K562 (cell line): ENCODE measurements at regions not wholly inside any gene's neighbourhood (a gene's known extent, or its start where the extent isn't known, plus 50 kb on each side); places are given as distances from the start of the nearest gene placed in this dataset.
A peak's percentile ranks its signal among the peaks of the same experiment; 100 is the strongest.

Source experiments
- BMI1 ChIP-seq: fragments of 150-350 bp; IDR thresholded peaks from 2 replicates; pipeline ENCODE4 v1.6.1; 2014; ENCODE audit warnings: low read length
- CAMTA2 ChIP-seq: fragments of 250-450 bp; sonication (Bioruptor Pico); conservative IDR thresholded peaks from 2 replicates; pipeline ENCODE4 v1.5.1; 2022
- DNMT1 ChIP-seq: fragments of 450-650 bp; IDR thresholded peaks from 2 replicates; pipeline ENCODE4 v1.6.1; 2016; ENCODE audit warnings: antibody characterized with exemption, mild to moderate bottlenecking
- MCM7 ChIP-seq, 2 experiments: fragments of 450-650 bp; IDR thresholded peaks; 2 replicates each; pipeline ENCODE4 v1.6.1; 2016 to 2018
- MEF2A ChIP-seq: IDR thresholded peaks from 2 replicates; pipeline ENCODE4 v1.6.1; 2011; ENCODE audit warnings: low read depth, mild to moderate bottlenecking, low read length, moderate library complexity; ENCODE audit not compliant: control insufficient read depth
- MYBL2 ChIP-seq, 2 experiments: fragments of 450-650 bp in 1 of 2; sonication (generic) in 1 of 2; formaldehyde crosslinking in 1 of 2; IDR thresholded peaks; 2 replicates each; pipeline versions ENCODE4 v1.6.1 to v1.8.1; 2017 to 2022; ENCODE audit warnings: borderline replicate concordance in 1 of 2, inconsistent platforms in 1 of 2, low read depth in 1 of 2, mild to moderate bottlenecking in 1 of 2, missing genetic modification reagents in 1 of 2, moderate library complexity in 1 of 2
- NFIC ChIP-seq: fragments of 450-650 bp; IDR thresholded peaks from 2 replicates; pipeline ENCODE4 v1.6.1; 2017; ENCODE audit warnings: mild to moderate bottlenecking, inconsistent platforms
- NFIX ChIP-seq: fragments of 250-450 bp; sonication (Bioruptor Pico); IDR thresholded peaks from 2 replicates; pipeline ENCODE4 v1.4.0; 2020; ENCODE audit warnings: low read depth, mild to moderate bottlenecking, moderate library complexity
- PCBP2 ChIP-seq: fragments of 200-400 bp; formaldehyde crosslinking; IDR thresholded peaks from 2 replicates; pipeline ENCODE4 v1.6.1; 2018; ENCODE audit warnings: low read length, low read depth, mild to moderate bottlenecking, moderate library complexity; ENCODE audit not compliant: poor library complexity, severe bottlenecking
- RFX1 ChIP-seq: fragments of 450-650 bp; IDR thresholded peaks from 2 replicates; pipeline ENCODE4 v1.6.1; 2016; ENCODE audit warnings: mild to moderate bottlenecking, moderate library complexity
- SPI1 ChIP-seq: IDR thresholded peaks from 2 replicates; pipeline ENCODE4 v1.6.1; 2011; ENCODE audit warnings: low read depth, low read length, control low read depth, borderline replicate concordance
- TFAP4 ChIP-seq: sonication (generic); formaldehyde crosslinking; IDR thresholded peaks from 2 replicates; pipeline ENCODE4 v1.8.0; 2022; ENCODE audit warnings: missing genetic modification reagents, mild to moderate bottlenecking, moderate library complexity, borderline replicate concordance
- YY1 ChIP-seq, 3 experiments: IDR thresholded peaks; 2 replicates each; pipeline ENCODE4 v1.6.1; 2011; ENCODE audit warnings: low read length in 2 of 3, mild to moderate bottlenecking in 2 of 3, moderate library complexity in 2 of 3, borderline replicate concordance in 1 of 3, control low read depth in 1 of 3, low read depth in 1 of 3; ENCODE audit not compliant: insufficient read depth in 3 of 3, insufficient replicate concordance in 2 of 3, control insufficient read depth in 1 of 3, insufficient read length in 1 of 3; ENCODE audit errors: extremely low read depth in 1 of 3
- ZNF384 ChIP-seq: IDR thresholded peaks from 2 replicates; pipeline ENCODE4 v1.6.1; 2012; ENCODE audit warnings: low read depth, low read length, improper control_type of control experiment
- ZNF586 ChIP-seq: fragments of 450-650 bp; formaldehyde crosslinking; conservative IDR thresholded peaks from 2 replicates; pipeline ENCODE4 v1.4.0; 2020; ENCODE audit warnings: mild to moderate bottlenecking, moderate library complexity
- TF ChIP-seq, protein P1 (sequence below): fragments of 200-800 bp; sonication (Bioruptor generic); IDR thresholded peaks from 2 replicates; pipeline ENCODE4 v1.6.1; 2016; ENCODE audit warnings: missing genetic modification characterization, missing compliant biosample characterization
- TF ChIP-seq, protein P2 (sequence below): IDR thresholded peaks from 2 replicates; pipeline ENCODE4 v1.6.1; 2011; ENCODE audit not compliant: insufficient read length; ENCODE audit errors: extremely low read depth

DNA sequence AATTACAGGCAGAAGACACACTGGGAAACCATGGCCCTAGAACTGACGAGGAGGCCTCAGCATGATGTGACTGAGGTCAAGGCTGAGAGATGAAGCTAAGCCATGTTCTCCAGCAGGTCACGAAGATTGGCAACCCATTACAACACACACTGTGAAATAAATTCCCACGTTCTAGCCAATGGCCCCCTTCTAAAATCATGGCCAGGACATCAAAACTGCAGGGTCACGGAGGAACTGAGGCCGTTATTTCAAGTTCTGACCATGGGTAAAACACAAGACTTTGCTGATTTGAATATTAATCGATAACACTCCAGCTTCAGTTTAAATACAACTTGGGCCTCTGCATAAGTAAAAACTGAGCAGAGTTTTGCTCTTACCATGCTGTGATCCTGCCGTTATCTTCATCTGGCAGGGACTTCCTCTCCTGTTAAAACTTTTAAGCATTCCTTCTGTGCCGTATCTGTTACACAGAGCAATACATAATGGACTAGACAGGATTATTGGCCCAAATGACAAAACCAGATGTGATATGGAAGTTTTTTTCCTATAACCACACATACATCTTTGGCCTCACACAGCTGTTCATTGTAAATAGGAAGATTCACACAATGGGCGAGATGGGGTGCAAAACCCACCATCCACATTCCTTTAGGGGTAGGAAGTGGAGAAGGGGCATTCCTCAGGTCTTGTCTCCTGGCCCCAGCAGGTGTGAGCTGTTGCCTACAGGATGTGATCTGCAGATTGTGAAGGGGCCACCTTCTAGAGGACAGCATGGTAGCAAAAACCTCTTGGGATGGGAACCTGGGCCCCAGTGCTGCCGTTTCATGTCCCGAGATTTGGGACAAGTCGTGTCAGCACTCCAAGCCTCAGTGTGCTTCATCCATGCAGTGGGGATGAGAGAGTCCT lies 207.4 kb downstream of the OPA1 start (continued):
- TF ChIP-seq, protein P1, sequence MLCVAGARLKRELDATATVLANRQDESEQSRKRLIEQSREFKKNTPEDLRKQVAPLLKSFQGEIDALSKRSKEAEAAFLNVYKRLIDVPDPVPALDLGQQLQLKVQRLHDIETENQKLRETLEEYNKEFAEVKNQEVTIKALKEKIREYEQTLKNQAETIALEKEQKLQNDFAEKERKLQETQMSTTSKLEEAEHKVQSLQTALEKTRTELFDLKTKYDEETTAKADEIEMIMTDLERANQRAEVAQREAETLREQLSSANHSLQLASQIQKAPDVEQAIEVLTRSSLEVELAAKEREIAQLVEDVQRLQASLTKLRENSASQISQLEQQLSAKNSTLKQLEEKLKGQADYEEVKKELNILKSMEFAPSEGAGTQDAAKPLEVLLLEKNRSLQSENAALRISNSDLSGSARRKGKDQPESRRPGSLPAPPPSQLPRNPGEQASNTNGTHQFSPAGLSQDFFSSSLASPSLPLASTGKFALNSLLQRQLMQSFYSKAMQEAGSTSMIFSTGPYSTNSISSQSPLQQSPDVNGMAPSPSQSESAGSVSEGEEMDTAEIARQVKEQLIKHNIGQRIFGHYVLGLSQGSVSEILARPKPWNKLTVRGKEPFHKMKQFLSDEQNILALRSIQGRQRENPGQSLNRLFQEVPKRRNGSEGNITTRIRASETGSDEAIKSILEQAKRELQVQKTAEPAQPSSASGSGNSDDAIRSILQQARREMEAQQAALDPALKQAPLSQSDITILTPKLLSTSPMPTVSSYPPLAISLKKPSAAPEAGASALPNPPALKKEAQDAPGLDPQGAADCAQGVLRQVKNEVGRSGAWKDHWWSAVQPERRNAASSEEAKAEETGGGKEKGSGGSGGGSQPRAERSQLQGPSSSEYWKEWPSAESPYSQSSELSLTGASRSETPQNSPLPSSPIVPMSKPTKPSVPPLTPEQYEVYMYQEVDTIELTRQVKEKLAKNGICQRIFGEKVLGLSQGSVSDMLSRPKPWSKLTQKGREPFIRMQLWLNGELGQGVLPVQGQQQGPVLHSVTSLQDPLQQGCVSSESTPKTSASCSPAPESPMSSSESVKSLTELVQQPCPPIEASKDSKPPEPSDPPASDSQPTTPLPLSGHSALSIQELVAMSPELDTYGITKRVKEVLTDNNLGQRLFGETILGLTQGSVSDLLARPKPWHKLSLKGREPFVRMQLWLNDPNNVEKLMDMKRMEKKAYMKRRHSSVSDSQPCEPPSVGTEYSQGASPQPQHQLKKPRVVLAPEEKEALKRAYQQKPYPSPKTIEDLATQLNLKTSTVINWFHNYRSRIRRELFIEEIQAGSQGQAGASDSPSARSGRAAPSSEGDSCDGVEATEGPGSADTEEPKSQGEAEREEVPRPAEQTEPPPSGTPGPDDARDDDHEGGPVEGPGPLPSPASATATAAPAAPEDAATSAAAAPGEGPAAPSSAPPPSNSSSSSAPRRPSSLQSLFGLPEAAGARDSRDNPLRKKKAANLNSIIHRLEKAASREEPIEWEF (CRISPR knock-in tag), result no peak
- TF ChIP-seq BMI1 (no peak), SPI1 (peak; percentile 92), MYBL2 (IDR thresholded peaks at IDR 0.05; ENCODE audit: low read depth) (no peak), MYBL2 (CRISPR knock-in tag; IDR thresholded peaks at IDR 0.05; ENCODE audit: borderline replicate concordance) (no peak), ZNF384 (no peak), DNMT1 (no peak), ZNF586 (no peak), MEF2A (no peak), MCM7 (IDR thresholded peaks at IDR 0.05) (no peak), TFAP4 (CRISPR knock-in tag) (peak; percentile 48; the same call in 1 of the 2 replicates), NFIX (CRISPR knock-in tag) (no peak), PCBP2 (no peak), RFX1 (no peak), YY1 (IDR thresholded peaks at IDR 0.05; ENCODE audit: borderline replicate concordance in 1 of 3, control insufficient read depth in 1 of 3, extremely low read depth in 1 of 3, insufficient read depth in 3 of 3, insufficient read length in 1 of 3, insufficient replicate concordance in 2 of 3, low read depth in 1 of 3, low read length in 2 of 3) (no peak), CAMTA2 (CRISPR knock-in tag) (no peak), NFIC (peak; percentile 47; the same call in 1 of the 2 replicates)
- TF ChIP-seq, protein P2, sequence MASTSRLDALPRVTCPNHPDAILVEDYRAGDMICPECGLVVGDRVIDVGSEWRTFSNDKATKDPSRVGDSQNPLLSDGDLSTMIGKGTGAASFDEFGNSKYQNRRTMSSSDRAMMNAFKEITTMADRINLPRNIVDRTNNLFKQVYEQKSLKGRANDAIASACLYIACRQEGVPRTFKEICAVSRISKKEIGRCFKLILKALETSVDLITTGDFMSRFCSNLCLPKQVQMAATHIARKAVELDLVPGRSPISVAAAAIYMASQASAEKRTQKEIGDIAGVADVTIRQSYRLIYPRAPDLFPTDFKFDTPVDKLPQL, result no peak
